SKM-1 (cell line): ENCODE measurements at regions not wholly inside any gene's neighbourhood (a gene's known extent, or its start where the extent isn't known, plus 50 kb on each side); places are given as distances from the start of the nearest gene placed in this dataset.

ENCODE experiments used
- DNase-seq: peaks from one replicate; lab custom pipeline; 2025; ENCODE audit not compliant: unreplicated experiment; lab: John Stamatoyannopoulos, UW

- no peak for DNase-seq
Observed at GRCh38 chr4:171639540-171639939, 173.7 kb upstream of the GALNTL6 start.

GRCh38 chr4:171636606-171637005, 176.6 kb upstream of the GALNTL6 start:
- DNase-seq, result no peak

GRCh38 chr4:171629737-171630136, 183.5 kb upstream of the GALNTL6 start:
- DNase-seq, result no peak

GRCh38 chr4:171629182-171629581, 184.0 kb upstream of the GALNTL6 start:
- no peak for DNase-seq

- no peak for DNase-seq
Observed at GRCh38 chr4:171626554-171626953, 186.7 kb upstream of the GALNTL6 start.

- DNase-seq, result no peak
Observed at GRCh38 chr4:171622729-171623128, 190.5 kb upstream of the GALNTL6 start.

- no peak for DNase-seq
Observed at GRCh38 chr4:171621646-171622045, 191.6 kb upstream of the GALNTL6 start.

- no peak for DNase-seq
Observed at GRCh38 chr4:171612907-171613306, 200.3 kb upstream of the GALNTL6 start.

GRCh38 chr4:171602638-171603355, 210.4 kb upstream of the GALNTL6 start:
- DNase-seq, result no peak

GRCh38 chr4:171601091-171601490, 212.1 kb upstream of the GALNTL6 start:
- no peak for DNase-seq

- DNase-seq, result no peak
Observed at GRCh38 chr4:171599628-171600027, 213.6 kb upstream of the GALNTL6 start.

- DNase-seq, result no peak
Observed at GRCh38 chr4:171594293-171594692, 218.9 kb upstream of the GALNTL6 start.

- no peak for DNase-seq
Observed at GRCh38 chr4:171590716-171591115, 222.5 kb upstream of the GALNTL6 start.

GRCh38 chr4:171588764-171589163, 224.4 kb upstream of the GALNTL6 start:
- no peak for DNase-seq

- no peak for DNase-seq
Observed at GRCh38 chr4:171588051-171588545, 225.1 kb upstream of the GALNTL6 start.

- DNase-seq, result no peak
Observed at GRCh38 chr4:171583790-171584189, 229.4 kb upstream of the GALNTL6 start.

GRCh38 chr4:171582961-171583581, 230.1 kb upstream of the GALNTL6 start:
- no peak for DNase-seq

- DNase-seq, result no peak
Observed at GRCh38 chr4:171573181-171573580, 240.0 kb upstream of the GALNTL6 start.

- DNase-seq, result no peak
Observed at GRCh38 chr4:171565130-171565788, 247.9 kb upstream of the GALNTL6 start.

- DNase-seq, result no peak
Observed at GRCh38 chr4:171561419-171561818, 251.8 kb upstream of the GALNTL6 start.

- no peak for DNase-seq
Observed at GRCh38 chr4:171553961-171554360, 259.2 kb upstream of the GALNTL6 start.

- no peak for DNase-seq
Observed at GRCh38 chr4:171542640-171543039, 270.6 kb upstream of the GALNTL6 start.
